AG10803 (cell line): ENCODE measurements at regions not wholly inside any gene's neighbourhood (a gene's known extent, or its start where the extent isn't known, plus 50 kb on each side); places are given as distances from the start of the nearest gene placed in this dataset.
"Not testable (repeated sequence)": the region's sequence is repeated elsewhere in the genome, so short reads cannot be mapped to it uniquely, and the experiment has no call there.

Experiments
- DNase-seq: peaks from one replicate; pipeline ENCODE4 v3.0.0; 2010; ENCODE audit warnings: low read depth
- H3K4me3 ChIP-seq: 2 replicates; pipeline ENCODE4 v1.5.1; 2011; ENCODE audit warnings: mild to moderate bottlenecking, low read length, control low read depth
- TF ChIP-seq, protein P1 (sequence below): conservative IDR thresholded peaks from 2 replicates; pipeline ENCODE4 v1.5.1; 2011; ENCODE audit warnings: mild to moderate bottlenecking, low read length, control low read depth, inconsistent platforms

- TF ChIP-seq, protein P1, sequence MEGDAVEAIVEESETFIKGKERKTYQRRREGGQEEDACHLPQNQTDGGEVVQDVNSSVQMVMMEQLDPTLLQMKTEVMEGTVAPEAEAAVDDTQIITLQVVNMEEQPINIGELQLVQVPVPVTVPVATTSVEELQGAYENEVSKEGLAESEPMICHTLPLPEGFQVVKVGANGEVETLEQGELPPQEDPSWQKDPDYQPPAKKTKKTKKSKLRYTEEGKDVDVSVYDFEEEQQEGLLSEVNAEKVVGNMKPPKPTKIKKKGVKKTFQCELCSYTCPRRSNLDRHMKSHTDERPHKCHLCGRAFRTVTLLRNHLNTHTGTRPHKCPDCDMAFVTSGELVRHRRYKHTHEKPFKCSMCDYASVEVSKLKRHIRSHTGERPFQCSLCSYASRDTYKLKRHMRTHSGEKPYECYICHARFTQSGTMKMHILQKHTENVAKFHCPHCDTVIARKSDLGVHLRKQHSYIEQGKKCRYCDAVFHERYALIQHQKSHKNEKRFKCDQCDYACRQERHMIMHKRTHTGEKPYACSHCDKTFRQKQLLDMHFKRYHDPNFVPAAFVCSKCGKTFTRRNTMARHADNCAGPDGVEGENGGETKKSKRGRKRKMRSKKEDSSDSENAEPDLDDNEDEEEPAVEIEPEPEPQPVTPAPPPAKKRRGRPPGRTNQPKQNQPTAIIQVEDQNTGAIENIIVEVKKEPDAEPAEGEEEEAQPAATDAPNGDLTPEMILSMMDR = no peak
- no peak for DNase-seq
- no peak overlapping the region for H3K4me3 ChIP-seq
Observed at GRCh38 chr12:83461336-83461935, 774.7 kb downstream of the TMTC2 start.

DNA sequence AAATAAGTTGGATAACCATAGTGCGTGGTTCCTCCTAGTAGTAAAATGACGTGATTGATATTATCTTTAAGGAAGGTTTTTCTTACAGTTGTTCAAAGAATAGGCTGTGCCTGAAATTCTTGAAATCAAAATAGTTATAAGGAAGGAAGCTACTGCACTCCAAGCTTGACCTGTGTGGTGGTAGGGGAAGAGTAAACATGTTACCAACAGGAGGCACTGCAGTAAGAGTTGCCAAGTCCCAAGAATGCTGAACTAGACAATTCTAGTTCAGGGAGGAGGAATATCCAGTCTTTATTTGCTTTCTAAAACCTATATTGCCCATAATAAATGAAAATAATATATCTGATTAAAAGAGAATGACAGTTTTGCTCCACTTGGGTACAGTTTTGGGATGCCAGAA is 764.5 kb downstream of the TMTC2 start:
- TF ChIP-seq, protein P1 = no peak
- H3K4me3 ChIP-seq = no peak overlapping the region
- no peak for DNase-seq

- no peak overlapping the region for H3K4me3 ChIP-seq
- TF ChIP-seq, protein P1 = no peak
- DNase-seq = no peak
Observed at GRCh38 chr12:83434600-83434999, 747.9 kb downstream of the TMTC2 start.

DNA sequence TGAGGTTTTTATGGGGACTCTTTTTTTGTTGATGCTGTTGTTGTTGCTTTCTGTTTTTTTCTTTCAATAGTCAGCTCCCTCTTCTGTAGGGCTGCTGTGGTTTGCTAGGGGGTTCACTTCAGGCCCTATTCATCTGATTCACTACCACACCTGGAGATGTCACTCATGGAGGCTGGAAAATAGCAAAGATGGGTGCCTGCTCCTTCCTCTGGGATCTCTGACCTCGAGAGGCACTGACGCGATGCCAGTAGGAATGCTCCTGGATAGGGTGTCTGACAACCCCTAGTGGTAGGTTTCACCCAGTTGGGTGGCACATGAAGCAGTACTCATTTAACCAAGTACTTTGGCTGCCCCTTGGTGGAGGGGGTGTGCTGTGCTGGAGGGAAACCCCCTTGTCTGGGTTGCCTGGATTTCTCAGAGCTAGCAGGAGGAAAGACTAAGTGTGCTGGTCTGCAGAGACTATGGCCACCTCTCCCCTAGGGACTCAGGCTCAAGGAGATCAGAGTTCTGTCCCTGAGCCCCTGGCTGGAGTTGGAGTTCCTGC is 745.5 kb downstream of the TMTC2 start:
- TF ChIP-seq, protein P1 = no peak
- H3K4me3 ChIP-seq = no peak overlapping the region
- DNase-seq = no peak

- not testable (repeated sequence) for H3K4me3 ChIP-seq, DNase-seq
Observed at GRCh38 chr12:83427586-83428136, 741.0 kb downstream of the TMTC2 start.

- DNase-seq = no peak
- no peak overlapping the region for H3K4me3 ChIP-seq
- TF ChIP-seq, protein P1 = no peak
Observed at GRCh38 chr12:83414981-83415380, 728.3 kb downstream of the TMTC2 start.

GRCh38 chr12:83408851-83409250 is 722.1 kb downstream of the TMTC2 start:
- TF ChIP-seq, protein P1 = no peak
- DNase-seq = no peak

More at GRCh38 chr12:83408851-83409250, 722.1 kb downstream of the TMTC2 start:
- no peak overlapping the region for H3K4me3 ChIP-seq
